Tibial nerve (tissue), 4 donors: ENCODE measurements at regions not wholly inside any gene's neighbourhood (a gene's known extent, or its start where the extent isn't known, plus 50 kb on each side); places are given as distances from the start of the nearest gene placed in this dataset.

Experiments
- EP300 ChIP-seq, 2 donors: sonication (generic); formaldehyde crosslinking; IDR thresholded peaks; one replicate each; pipeline ENCODE4 v1.6.1; 2017; ENCODE audit warnings: antibody characterized with exemption in 2 of 2, mild to moderate bottlenecking in 1 of 2
- POLR2A ChIP-seq, 2 donors: fragments of 450-650 bp; IDR thresholded peaks; one replicate each; pipeline ENCODE4 v1.6.1; 2017; ENCODE audit warnings: antibody characterized with exemption in 2 of 2, mild to moderate bottlenecking in 2 of 2, moderate library complexity in 2 of 2
- TF ChIP-seq, protein P1 (sequence below), 5 experiments: fragments of 200-600 bp in 3 of 5; fragments of 450-650 bp in 2 of 5; sonication (generic) in 3 of 5; IDR thresholded peaks; one replicate each; pipeline ENCODE4 v1.5.1; 2016 to 2019; ENCODE audit warnings: antibody characterized with exemption in 5 of 5, mild to moderate bottlenecking in 3 of 5, moderate library complexity in 2 of 5

DNA sequence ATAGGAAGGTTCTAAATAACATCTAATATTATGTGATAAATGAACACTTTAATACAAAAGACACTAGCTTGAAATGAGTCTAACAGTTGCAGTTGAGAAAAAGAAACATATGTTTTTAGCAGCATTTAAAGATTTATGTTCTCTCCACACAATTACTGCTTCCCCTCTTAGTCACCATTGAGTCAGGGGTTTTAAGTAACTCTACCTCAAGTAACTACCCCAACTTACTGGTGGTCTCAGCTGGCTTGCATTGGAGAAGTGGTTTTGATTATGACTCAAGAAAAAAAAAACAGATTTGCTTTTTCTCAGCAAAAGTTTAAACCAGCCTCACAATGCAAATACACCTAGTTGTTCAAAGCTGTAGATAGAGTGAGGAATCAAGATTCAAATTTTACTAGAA is 1216.5 kb upstream of the CDH9 start:
- TF ChIP-seq, protein P1, sequence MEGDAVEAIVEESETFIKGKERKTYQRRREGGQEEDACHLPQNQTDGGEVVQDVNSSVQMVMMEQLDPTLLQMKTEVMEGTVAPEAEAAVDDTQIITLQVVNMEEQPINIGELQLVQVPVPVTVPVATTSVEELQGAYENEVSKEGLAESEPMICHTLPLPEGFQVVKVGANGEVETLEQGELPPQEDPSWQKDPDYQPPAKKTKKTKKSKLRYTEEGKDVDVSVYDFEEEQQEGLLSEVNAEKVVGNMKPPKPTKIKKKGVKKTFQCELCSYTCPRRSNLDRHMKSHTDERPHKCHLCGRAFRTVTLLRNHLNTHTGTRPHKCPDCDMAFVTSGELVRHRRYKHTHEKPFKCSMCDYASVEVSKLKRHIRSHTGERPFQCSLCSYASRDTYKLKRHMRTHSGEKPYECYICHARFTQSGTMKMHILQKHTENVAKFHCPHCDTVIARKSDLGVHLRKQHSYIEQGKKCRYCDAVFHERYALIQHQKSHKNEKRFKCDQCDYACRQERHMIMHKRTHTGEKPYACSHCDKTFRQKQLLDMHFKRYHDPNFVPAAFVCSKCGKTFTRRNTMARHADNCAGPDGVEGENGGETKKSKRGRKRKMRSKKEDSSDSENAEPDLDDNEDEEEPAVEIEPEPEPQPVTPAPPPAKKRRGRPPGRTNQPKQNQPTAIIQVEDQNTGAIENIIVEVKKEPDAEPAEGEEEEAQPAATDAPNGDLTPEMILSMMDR (IDR thresholded peaks at IDR 0.05) = no peak
- TF ChIP-seq POLR2A (IDR thresholded peaks at IDR 0.05) (no peak), EP300 (IDR thresholded peaks at IDR 0.05) (no peak)
